ENCODE measurements at regions not wholly inside any gene's neighbourhood (a gene's known extent, or its start where the extent isn't known, plus 50 kb on each side); places are given as distances from the start of the nearest gene placed in this dataset.

DNA sequence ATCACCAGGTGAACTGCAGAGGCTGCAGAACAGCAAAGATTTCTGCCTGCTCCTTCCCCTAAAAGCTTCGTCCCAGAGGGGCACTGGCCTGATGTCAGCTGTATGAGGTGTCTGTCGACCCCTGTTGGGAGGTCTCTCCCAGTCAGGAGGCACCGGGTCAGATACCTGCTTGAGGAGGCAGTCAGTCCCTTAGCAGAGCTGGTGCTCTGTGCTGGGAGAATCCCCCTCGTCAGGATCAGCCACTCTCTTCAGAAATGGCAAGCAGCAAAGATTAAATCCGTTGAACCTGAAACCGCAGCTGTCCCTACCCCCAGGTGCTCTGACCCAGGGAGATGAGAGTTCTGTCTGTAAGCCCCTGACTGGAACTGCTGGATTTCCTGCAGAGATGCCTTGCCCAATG, 1166.3 kb upstream of the ADGRL3 start:
- WGBS, 4 donors, result 58 to 69% (median 67%) methylated on average over 6 of the region's 6 CpGs
- no peaks in the 10 kb centered on the region for H3K4me1 ChIP-seq (replicated peaks in 1 of 2)

DNA sequence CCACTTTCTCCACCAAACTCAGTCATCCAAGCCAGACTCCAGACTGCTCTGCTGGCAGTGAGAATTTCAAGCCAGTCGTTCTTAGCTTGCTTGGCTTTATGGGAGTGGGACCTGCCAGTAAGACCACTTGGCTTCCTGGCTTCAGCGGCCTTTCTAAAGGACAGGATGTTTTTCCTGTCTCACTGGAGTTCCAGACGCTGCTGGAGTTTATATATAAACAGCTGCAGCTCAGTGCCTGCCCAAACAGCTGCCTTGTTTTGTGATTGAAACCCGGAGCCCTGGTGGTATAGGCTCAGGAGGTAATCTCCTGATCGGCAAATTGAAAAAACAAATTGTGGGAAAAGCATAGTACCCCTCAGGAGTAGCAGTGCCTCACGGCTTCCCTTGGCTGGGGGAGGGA, 1165.8 kb upstream of the ADGRL3 start:
- 44 to 67% (median 50%) methylated on average over 4 to 6 of the region's 6 CpGs for WGBS, 4 donors
- DNase-seq, result no peak
- no peak overlapping the region for H3K27ac ChIP-seq
- H3K4me3 ChIP-seq, result no peak overlapping the region
- H3K36me3 ChIP-seq (replicated peaks in 1 of 2), result no peaks in the 10 kb centered on the region
- intact Hi-C loops (cut with DNase I), result no loop called here
- no peaks in the 10 kb centered on the region for H3K4me1 ChIP-seq (replicated peaks in 1 of 2)
- no peak for TF ChIP-seq CTCF (IDR thresholded peaks at IDR 0.05)
- TF ChIP-seq POLR2A (IDR thresholded peaks at IDR 0.05), result no peak
- no peaks in the 10 kb centered on the region for H3K27me3 ChIP-seq
- H3K9me3 ChIP-seq (replicated peaks in 1 of 3), result no peaks in the 10 kb centered on the region

More for the DNA sequence above, 1166.3 kb upstream of the ADGRL3 start:
- intact Hi-C loops (cut with DNase I), result no loop called here
- DNase-seq, result no peak
- no peak overlapping the region for H3K27ac ChIP-seq
- H3K4me3 ChIP-seq, result no peak overlapping the region
- no peaks in the 10 kb centered on the region for H3K36me3 ChIP-seq (replicated peaks in 1 of 2)
- no peaks in the 10 kb centered on the region for H3K27me3 ChIP-seq
- no peak for TF ChIP-seq POLR2A (IDR thresholded peaks at IDR 0.05)
- no peak for TF ChIP-seq CTCF (IDR thresholded peaks at IDR 0.05)
- H3K9me3 ChIP-seq (replicated peaks in 1 of 3), result no peaks in the 10 kb centered on the region

- no peak for DNase-seq
- WGBS, 4 donors, result 41 to 68% (median 46%) methylated on average over 2 of the region's 2 CpGs
- H3K36me3 ChIP-seq (replicated peaks in 1 of 2), result no peaks in the 10 kb centered on the region
- no peak overlapping the region for H3K4me3 ChIP-seq
- H3K27ac ChIP-seq, result no peak overlapping the region
- H3K4me1 ChIP-seq (replicated peaks in 1 of 2), result no peaks in the 10 kb centered on the region
- no peaks in the 10 kb centered on the region for H3K9me3 ChIP-seq (replicated peaks in 1 of 3)
- TF ChIP-seq CTCF (IDR thresholded peaks at IDR 0.05), result no peak
- no peak for TF ChIP-seq POLR2A (IDR thresholded peaks at IDR 0.05)
- intact Hi-C loops (cut with DNase I), result no loop called here
- H3K27me3 ChIP-seq, result no peaks in the 10 kb centered on the region
These were observed 1160.2 kb upstream of the ADGRL3 start for GRCh38 chr4:60039908-60040307.

DNA sequence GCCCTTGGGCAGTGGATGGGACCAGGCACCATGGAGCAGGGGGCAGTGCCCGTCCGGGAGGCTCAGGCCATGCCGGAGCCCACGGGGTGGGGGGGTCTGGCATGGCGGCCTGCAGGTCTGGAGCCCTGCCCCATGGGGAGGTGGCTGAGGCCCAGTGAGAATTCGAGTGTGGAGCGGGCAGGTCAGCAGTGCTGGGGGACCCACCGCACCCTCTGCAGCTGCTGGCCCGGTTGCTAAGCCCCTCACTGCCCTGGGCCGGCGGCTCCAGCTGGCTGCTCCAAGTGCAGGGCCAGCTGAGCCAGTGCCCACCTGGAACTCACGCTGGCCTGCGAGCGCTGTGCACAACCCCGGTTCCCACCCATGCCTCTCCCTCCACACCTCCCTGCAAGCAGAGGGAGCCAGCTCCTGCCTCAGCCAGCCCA, 1157.9 kb upstream of the ADGRL3 start:
- Histone ChIP-seq H3K9me3 (replicated peaks in 1 of 3) (no peaks in the 10 kb centered on the region), H3K27me3 (no peaks in the 10 kb centered on the region), H3K4me3 (no peak overlapping the region), H3K27ac (no peak overlapping the region), H3K4me1 (replicated peaks in 1 of 2) (no peaks in the 10 kb centered on the region), H3K36me3 (replicated peaks in 1 of 2) (no peaks in the 10 kb centered on the region)
- no peak for DNase-seq
- TF ChIP-seq POLR2A (IDR thresholded peaks at IDR 0.05), result no peak
- 90 to 93% (median 93%) methylated on average over 6 to 15 of the region's 15 CpGs; no CpG with 5 or more reads in 1 of the 4 donors for WGBS, 4 donors
- intact Hi-C loops (cut with DNase I), result no loop called here

DNA sequence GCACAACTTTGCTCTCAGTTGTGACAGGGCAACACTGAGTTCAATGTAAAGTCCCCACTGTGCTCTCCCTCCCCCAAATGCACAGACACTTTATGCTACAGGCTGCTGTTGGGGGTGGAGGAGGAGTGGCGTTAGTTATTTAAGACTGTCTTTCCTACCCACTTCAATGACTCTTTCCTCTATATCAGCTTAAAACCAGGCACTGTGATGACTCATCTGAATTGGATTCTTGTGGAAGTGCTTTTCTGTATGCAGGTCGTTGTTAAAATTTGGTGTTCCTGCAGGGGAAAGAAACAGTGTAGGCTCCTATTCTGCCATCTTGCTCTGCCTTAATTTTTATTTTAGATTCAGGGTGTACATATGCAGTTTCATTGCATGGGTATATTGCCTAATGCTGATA, 1157.2 kb upstream of the ADGRL3 start:
- Histone ChIP-seq H3K27ac (no peak overlapping the region), H3K4me3 (no peak overlapping the region), H3K36me3 (replicated peaks in 1 of 2) (no peaks in the 10 kb centered on the region), H3K27me3 (no peaks in the 10 kb centered on the region), H3K4me1 (replicated peaks in 1 of 2) (no peaks in the 10 kb centered on the region), H3K9me3 (replicated peaks in 1 of 3) (no peaks in the 10 kb centered on the region)
- DNase-seq, result no peak
- intact Hi-C loops (cut with DNase I), result no loop called here
- 60 to 74% (median 72%) methylated on average over 2 of the region's 2 CpGs for WGBS, 4 donors
- no peak for TF ChIP-seq POLR2A (IDR thresholded peaks at IDR 0.05)
- no peak for TF ChIP-seq CTCF (IDR thresholded peaks at IDR 0.05)
